Heart right ventricle (tissue), 16 donors: ENCODE measurements at regions not wholly inside any gene's neighbourhood (a gene's known extent, or its start where the extent isn't known, plus 50 kb on each side); places are given as distances from the start of the nearest gene placed in this dataset.
"Not testable (repeated sequence)": the region's sequence is repeated elsewhere in the genome, so short reads cannot be mapped to it uniquely, and the experiment has no call there.

Experiments
- ATAC-seq, 8 donors: fragments of 200-7000 bp; cut with Tn5 transposase; one replicate each; pipeline ENCODE4 v1.9.1; 2020; ENCODE audit warnings: mild to moderate bottlenecking in 8 of 8, moderate library complexity in 8 of 8, moderate number of reproducible peaks in 1 of 8
- DNase-seq, 2 donors: peaks; one replicate each; pipeline ENCODE4 v3.0.0-alpha.2; 2020
- H3K27ac ChIP-seq, 10 donors: fragments of 200-600 bp; sonication (generic) in 2 of 10; one replicate each; pipeline versions ENCODE4 v1.5.0 to v1.8.0; 2020 to 2022; ENCODE audit warnings: mild to moderate bottlenecking in 3 of 10
- H3K27me3 ChIP-seq, 7 donors: fragments of 200-600 bp; one replicate each; pipeline ENCODE4 v1.8.0; 2021 to 2022; ENCODE audit warnings: mild to moderate bottlenecking in 2 of 7
- H3K36me3 ChIP-seq, 9 donors: fragments of 200-600 bp; sonication (generic) in 1 of 9; one replicate each; pipeline versions ENCODE4 v1.5.0 to v1.8.0; 2020 to 2022; ENCODE audit warnings: mild to moderate bottlenecking in 2 of 9
- H3K4me1 ChIP-seq, 9 donors: fragments of 200-600 bp; sonication (generic) in 1 of 9; one replicate each; pipeline versions ENCODE4 v1.5.0 to v1.8.0; 2020 to 2022; ENCODE audit warnings: mild to moderate bottlenecking in 4 of 9
- H3K4me3 ChIP-seq, 10 donors: fragments of 200-600 bp; sonication (generic) in 2 of 10; one replicate each; pipeline versions ENCODE4 v1.5.0 to v1.8.0; 2020 to 2022; ENCODE audit warnings: mild to moderate bottlenecking in 7 of 10, moderate library complexity in 2 of 10
- H3K9me3 ChIP-seq, 11 donors: fragments of 200-600 bp in 10 of 11; sonication (generic) in 2 of 11; one replicate each; pipeline versions ENCODE4 v1.5.0 to v1.8.0; 2013 to 2022; ENCODE audit warnings: mild to moderate bottlenecking in 2 of 11, control low read depth in 1 of 11, moderate library complexity in 1 of 11
- WGBS, 2 donors: extraction: QIAGEN DNeasy Blood & Tissue Kit; methylation state at CpG; one replicate each; pipeline ENCODE4 v1.1.7; 2013; ENCODE audit warnings: inconsistent platforms in 1 of 2; 5-methylcytosine and 5-hydroxymethylcytosine counted together
- intact Hi-C, 10 donors: fragments of 100-400 bp; cut with DNase I; formaldehyde crosslinking; loops; one replicate each; pipeline versions ENCODE4 v1.11.1 to v1.14.2; 2022
- TF ChIP-seq, protein P1 (sequence below), 9 donors: fragments of 200-600 bp; sonication (generic) in 2 of 9; IDR thresholded peaks; one replicate each; pipeline versions ENCODE4 v1.5.0 to v1.8.0; 2021 to 2022; ENCODE audit warnings: antibody characterized with exemption in 9 of 9, mild to moderate bottlenecking in 5 of 9, moderate library complexity in 1 of 9
- donor health status: Arrhythmogenic right ventricular cardiomyopathy.
- donor health status: ischemic (EF 13 %, LVEDD 7.1; RV severe dilation, severe dysfunction).
- donor health status: healthy with polysubstance abuse.
- donor health status: DM: no; HTN: yes; CAD: no.
- donor health status: DM: no; HTN: no; CAD: no.
- donor health status: ischemic (EF 25% LVEDD 6.9; RV normal size, moderate dysfunction).
- donor health status: ischemic (EF 25% LVEDD 5.7; RV mildly dilated, moderate dysfunction).
- donor health status: healthy.
- donor health status: DM: yes; HTN: yes; CAD: no.
- donor health status: Ischemic cardiomyopathy.
- donor health status: ischemic (EF 35%, LVEDD 5.7; RV mildly dilated, moderate dysfunction).
- donor health status: nonischemic (EF 11% LVEDD 7.7; RV severe dilation, severe dysfunction).
- donor health status: DM: yes; HTN: yes; CAD: no.
- donor health status: PGD.
- donor health status: ischemic (EF 29% LVEDD 5.4; RV normal size, mild dysfunction).
- donor health status: nonischemic (EF 23%, LVEDD 6.1; RV moderate dilation, normal function).

DNA sequence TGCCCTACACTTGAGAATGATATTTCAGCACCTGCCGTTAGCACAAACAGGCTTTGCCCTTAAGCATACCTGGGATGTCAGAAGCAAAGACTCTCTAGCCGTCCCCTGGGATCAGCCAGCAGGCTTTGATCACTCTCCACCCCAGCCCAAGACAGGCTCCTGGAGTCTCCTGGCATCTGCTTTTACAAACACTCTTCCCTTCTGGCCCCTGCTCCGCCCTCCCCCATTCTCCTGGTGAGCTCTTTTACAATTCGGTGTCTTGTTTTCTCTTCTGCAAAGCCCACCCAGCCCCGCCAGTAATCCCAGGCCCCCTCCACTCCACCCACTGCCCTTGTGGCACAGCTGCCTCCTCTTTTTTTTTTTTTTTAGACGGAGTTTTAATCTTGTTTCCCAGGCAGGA lies 50.4 kb downstream of the KATNIP start:
- Histone ChIP-seq H3K27ac (no peak overlapping the region), H3K9me3 (no peaks in the 10 kb centered on the region), H3K27me3 (no peaks in the 10 kb centered on the region), H3K4me3 (no peak overlapping the region), H3K36me3 (peaks cover 0 to 14% (median 0%) of the 10 kb centered on the region in 9 donors), H3K4me1 (no peaks in the 10 kb centered on the region)
- intact Hi-C loops, result loop anchor here in 1 of 10 donors (10.0 kb wide), 1 partner anchor 264 kb away; no protein-coding TSS in a partner anchor
- ATAC-seq, result no peak
- 86 to 89% methylated on average over 6 of the region's 6 CpGs for WGBS, 2 donors
- no peak for DNase-seq
- TF ChIP-seq, protein P1, sequence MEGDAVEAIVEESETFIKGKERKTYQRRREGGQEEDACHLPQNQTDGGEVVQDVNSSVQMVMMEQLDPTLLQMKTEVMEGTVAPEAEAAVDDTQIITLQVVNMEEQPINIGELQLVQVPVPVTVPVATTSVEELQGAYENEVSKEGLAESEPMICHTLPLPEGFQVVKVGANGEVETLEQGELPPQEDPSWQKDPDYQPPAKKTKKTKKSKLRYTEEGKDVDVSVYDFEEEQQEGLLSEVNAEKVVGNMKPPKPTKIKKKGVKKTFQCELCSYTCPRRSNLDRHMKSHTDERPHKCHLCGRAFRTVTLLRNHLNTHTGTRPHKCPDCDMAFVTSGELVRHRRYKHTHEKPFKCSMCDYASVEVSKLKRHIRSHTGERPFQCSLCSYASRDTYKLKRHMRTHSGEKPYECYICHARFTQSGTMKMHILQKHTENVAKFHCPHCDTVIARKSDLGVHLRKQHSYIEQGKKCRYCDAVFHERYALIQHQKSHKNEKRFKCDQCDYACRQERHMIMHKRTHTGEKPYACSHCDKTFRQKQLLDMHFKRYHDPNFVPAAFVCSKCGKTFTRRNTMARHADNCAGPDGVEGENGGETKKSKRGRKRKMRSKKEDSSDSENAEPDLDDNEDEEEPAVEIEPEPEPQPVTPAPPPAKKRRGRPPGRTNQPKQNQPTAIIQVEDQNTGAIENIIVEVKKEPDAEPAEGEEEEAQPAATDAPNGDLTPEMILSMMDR (IDR thresholded peaks at IDR 0.05), result no peak

- Histone ChIP-seq H3K27ac (no peak overlapping the region), H3K36me3 (peaks cover 0 to 14% (median 0%) of the 10 kb centered on the region in 9 donors), H3K4me3 (no peak overlapping the region), H3K27me3 (no peaks in the 10 kb centered on the region), H3K4me1 (no peaks in the 10 kb centered on the region), H3K9me3 (no peaks in the 10 kb centered on the region)
- ATAC-seq (no peak), DNase-seq (no peak)
- 93 to 94% methylated on average over 4 of the region's 4 CpGs for WGBS, 2 donors
- intact Hi-C loops, result loop anchor here in 1 of 10 donors (10.0 kb wide), 1 partner anchor 263 kb away; no protein-coding TSS in a partner anchor
- TF ChIP-seq, protein P1 (IDR thresholded peaks at IDR 0.05), result no peak
These were observed 52.2 kb downstream of the KATNIP start for GRCh38 chr16:27602103-27602502.

- DNase-seq (peak in 1 of 2 donors; percentile 10), ATAC-seq (peak in 2 of 8 donors; percentile 28 to 64)
- H3K27me3 ChIP-seq, H3K36me3 ChIP-seq, H3K4me1 ChIP-seq, H3K4me3 ChIP-seq, H3K9me3 ChIP-seq, H3K27ac ChIP-seq: not testable (repeated sequence)
- intact Hi-C loops, result loop anchor here in 1 of 10 donors (10.0 kb wide), 1 partner anchor 259 kb away; no protein-coding TSS in a partner anchor
- TF ChIP-seq, protein P1 (IDR thresholded peaks at IDR 0.05), result peak; percentile 36 to 69 (median 59)
- WGBS, 2 donors, result 71 to 75% methylated on average over 12 of the region's 12 CpGs
These were observed 55.7 kb downstream of the KATNIP start for GRCh38 chr16:27605500-27606106.

GRCh38 chr16:27611340-27611739 lies 61.4 kb downstream of the KATNIP start:
- intact Hi-C loops, result loop anchor here in 1 of 10 donors (2.0 kb wide), 1 partner anchor 19 kb away; no protein-coding TSS in a partner anchor
- Histone ChIP-seq H3K4me3 (no peak overlapping the region), H3K4me1 (no peaks in the 10 kb centered on the region), H3K36me3 (peaks cover 0 to 5% (median 0%) of the 10 kb centered on the region in 9 donors), H3K27me3 (no peaks in the 10 kb centered on the region), H3K9me3 (no peaks in the 10 kb centered on the region), H3K27ac (no peak overlapping the region)
- TF ChIP-seq, protein P1 (IDR thresholded peaks at IDR 0.05), result no peak
- WGBS, 2 donors, result 91 to 96% methylated on average over 5 of the region's 5 CpGs
- ATAC-seq, result no peak
- no peak for DNase-seq
